HepG2 (cell line): ENCODE measurements at regions not wholly inside any gene's neighbourhood (a gene's known extent, or its start where the extent isn't known, plus 50 kb on each side); places are given as distances from the start of the nearest gene placed in this dataset.
A peak's percentile ranks its signal among the peaks of the same experiment; 100 is the strongest.

Source experiments
- ATAC-seq: fragments of 200-7000 bp; cut with Tn5 transposase; 3 replicates; pipeline ENCODE4 v1.9.1; 2020; ENCODE audit warnings: mild to moderate bottlenecking, moderate library complexity
- BruUV-seq: library from RNA; stranded (reverse); fragments of 400-500 nt; replicated peaks from 2 replicates; lab custom pipeline; 2021; lab: Mats Ljungman, UMichigan
- CTCF ChIA-PET: fragments of 300-600 bp; formaldehyde crosslinking; extraction: SDS; loops from one replicate; lab custom pipeline; 2021; ENCODE audit warnings: low total read pairs, inconsistent platforms, low intra/inter-chr PET ratio; lab: Yijun Ruan, JAX
- POLR2A ChIA-PET: fragments of 350-600 bp; sonication (Branson Sonifier 250); formaldehyde crosslinking; loops from one replicate; lab custom pipeline; 2020; ENCODE audit warnings: antibody characterized with exemption, inconsistent platforms; lab: Yijun Ruan, JAX
- DNase-seq: peaks from one replicate; pipeline ENCODE4 v3.0.0-alpha.2; 2015; ENCODE audit warnings: low spot score
- FAIRE-seq: peaks from 3 replicates; lab custom pipeline; 2011; peaks lifted over from hg19 to GRCh38; lab: Jason Lieb, UNC
- H2AFZ ChIP-seq: one replicate; pipeline ENCODE4 v1.6.1; 2011; ENCODE audit warnings: low read length, inconsistent platforms
- H3K27ac ChIP-seq: fragments of 300-600 bp; 3 replicates; pipeline ENCODE4 v1.8.0; 2011; ENCODE audit warnings: mixed run types, mild to moderate bottlenecking, mixed read lengths, low read length, inconsistent platforms; ENCODE audit not compliant: insufficient read depth; ENCODE audit errors: extremely low read length
- H3K27me3 ChIP-seq, 2 experiments: fragments of 200-600 bp in 1 of 2; 2 replicates in 1 of 2; 3 replicates in 1 of 2; pipeline versions ENCODE4 v1.6.0 to v1.8.0; 2011; ENCODE audit warnings: low read length in 2 of 2, mild to moderate bottlenecking in 2 of 2, moderate library complexity in 2 of 2, inconsistent platforms in 1 of 2; ENCODE audit not compliant: insufficient read depth in 2 of 2, control insufficient read depth in 1 of 2
- H3K36me3 ChIP-seq, 2 experiments: fragments of 200-600 bp in 1 of 2; replicated peaks in 1 of 2; 2 replicates in 1 of 2; 3 replicates in 1 of 2; pipeline versions ENCODE4 v1.5.1 to v1.8.0; 2011; ENCODE audit warnings: low read length in 2 of 2, inconsistent platforms in 1 of 2; ENCODE audit not compliant: insufficient read depth in 2 of 2, control insufficient read depth in 1 of 2
- H3K4me1 ChIP-seq: 2 replicates; pipeline ENCODE4 v1.5.1; 2012; ENCODE audit warnings: low read length, inconsistent platforms; ENCODE audit not compliant: insufficient read depth
- H3K4me2 ChIP-seq: 2 replicates; pipeline ENCODE4 v1.6.0; 2011; ENCODE audit warnings: low read depth, low read length, inconsistent platforms
- H3K4me3 ChIP-seq, 3 experiments: fragments of 200-600 bp in 1 of 3; sonication (generic), shearing (Covaris generic) in 1 of 3; replicated peaks in 1 of 3; 2 replicates each; pipeline ENCODE4 v1.5.1; 2011 to 2016; ENCODE audit warnings: low read length in 3 of 3, inconsistent platforms in 2 of 3, low read depth in 2 of 3, mild to moderate bottlenecking in 2 of 3, control low read depth in 1 of 3, mixed read lengths in 1 of 3; ENCODE audit not compliant: insufficient read depth in 1 of 3
- H3K79me2 ChIP-seq: one replicate; pipeline ENCODE4 v1.6.1; 2011; ENCODE audit warnings: low read length, inconsistent platforms; ENCODE audit not compliant: insufficient read depth
- H3K9ac ChIP-seq: 2 replicates; pipeline ENCODE4 v1.6.0; 2011; ENCODE audit warnings: mild to moderate bottlenecking, low read depth, low read length, inconsistent platforms; ENCODE audit not compliant: insufficient read depth
- H3K9me3 ChIP-seq: 2 replicates; pipeline ENCODE4 v1.5.1; 2012; ENCODE audit warnings: mild to moderate bottlenecking, low read length
- H4K20me1 ChIP-seq: 2 replicates; pipeline ENCODE4 v1.6.0; 2011; ENCODE audit warnings: inconsistent platforms, mild to moderate bottlenecking, low read length, moderate library complexity; ENCODE audit not compliant: insufficient read depth
- HNF4A ChIP-seq: sonication (generic); formaldehyde crosslinking; IDR thresholded peaks from 2 replicates; pipeline ENCODE4 v1.4.0; 2020; ENCODE audit warnings: missing genetic modification reagents
- ZFX ChIP-seq: sonication (generic); formaldehyde crosslinking; IDR thresholded peaks from 2 replicates; pipeline ENCODE4 v1.4.0; 2020; ENCODE audit warnings: mild to moderate bottlenecking, low read depth, missing genetic modification reagents, moderate library complexity
- ZMYM4 ChIP-seq: sonication (generic); formaldehyde crosslinking; IDR thresholded peaks from 2 replicates; pipeline ENCODE4 v1.8.1; 2023; ENCODE audit warnings: mild to moderate bottlenecking, missing genetic modification reagents
- ZNF430 ChIP-seq: sonication (generic); formaldehyde crosslinking; IDR thresholded peaks from 2 replicates; pipeline ENCODE4 v1.9.0; 2021; ENCODE audit warnings: mild to moderate bottlenecking, missing genetic modification reagents
- ZNF644 ChIP-seq: IDR thresholded peaks from 2 replicates; pipeline ENCODE4 v1.6.1; 2016; ENCODE audit warnings: low read depth
- WGBS: methylation state at CpG from one replicate; pipeline ENCODE4 v1.1.6; 2017; ENCODE audit warnings: low lambda C conversion rate; 5-methylcytosine and 5-hydroxymethylcytosine counted together
- in situ Hi-C: cut with HindIII; loops from 2 replicates; pipeline ENCODE4 v1.10.0; 2017; ENCODE audit warnings: low pct_unique_long_range_greater_than_20kb; ENCODE audit not compliant: extremely low pct_ligation_motif_present
- intact Hi-C: fragments of 100-400 bp; cut with micrococcal nuclease; formaldehyde crosslinking; loops from one replicate; pipeline ENCODE4 v1.10.0; 2022; ENCODE audit not compliant: unreplicated experiment
- TF ChIP-seq, protein P1 (sequence below): sonication (generic); formaldehyde crosslinking; conservative IDR thresholded peaks from 2 replicates; pipeline ENCODE4 v1.4.0; 2020; ENCODE audit warnings: mild to moderate bottlenecking, missing genetic modification reagents, moderate library complexity

DNA sequence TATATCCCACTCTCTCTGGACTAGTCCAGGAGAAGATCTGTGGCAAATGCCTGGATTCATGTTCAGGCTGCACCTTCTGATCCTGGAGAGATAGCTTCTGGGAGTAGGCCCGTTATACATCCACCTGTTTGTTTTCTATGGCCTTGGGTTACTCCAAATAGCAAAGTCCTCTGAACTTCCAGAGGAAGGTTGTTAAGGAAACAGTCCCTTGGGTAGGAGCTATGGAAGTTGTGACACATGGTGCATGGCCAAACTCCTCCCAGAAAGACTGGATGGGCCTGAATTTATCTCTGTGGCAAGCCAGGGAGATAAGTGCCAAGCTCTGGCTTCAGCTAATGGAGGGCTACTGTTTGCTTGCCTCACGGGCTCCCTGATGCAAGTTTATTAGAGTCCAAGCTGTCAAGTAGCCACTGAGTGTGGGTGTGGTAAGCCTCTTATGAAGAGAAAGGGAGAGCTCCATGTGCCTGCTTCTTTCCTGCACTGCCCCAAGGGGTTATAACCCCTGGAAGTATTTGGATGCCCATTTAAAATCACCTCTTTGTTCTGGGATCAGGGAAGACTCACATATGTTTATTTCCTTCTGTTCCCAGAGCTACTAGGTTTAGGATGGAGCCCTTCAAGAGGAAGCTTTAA, 328.7 kb upstream of the ATP11B start:
- WGBS, result 0% methylated on average over 2 of the region's 2 CpGs
- H3K36me3 ChIP-seq, result no peaks in the 10 kb centered on the region
- H3K9ac ChIP-seq, result no peak overlapping the region
- peak; percentile 97 for ATAC-seq
- peaks cover 14% of the 10 kb centered on the region for H3K4me1 ChIP-seq
- peak; percentile 49 for FAIRE-seq
- no peaks in the 10 kb centered on the region for H3K79me2 ChIP-seq
- POLR2A ChIA-PET, result no interaction called here
- no peaks in the 10 kb centered on the region for H3K9me3 ChIP-seq
- H4K20me1 ChIP-seq, result no peaks in the 10 kb centered on the region
- TF ChIP-seq ZNF644 (CRISPR knock-in tag) (peak; percentile 30; the same call in 1 of the 2 replicates), ZMYM4 (peak; percentile 18; the same call in 1 of the 2 replicates), HNF4A (peak; percentile 63), ZNF430 (CRISPR knock-in tag) (no peak), ZFX (CRISPR knock-in tag) (0 out of 2 replicates have a peak, but pooled peaks have one; percentile 16)
- TF ChIP-seq, protein P1, sequence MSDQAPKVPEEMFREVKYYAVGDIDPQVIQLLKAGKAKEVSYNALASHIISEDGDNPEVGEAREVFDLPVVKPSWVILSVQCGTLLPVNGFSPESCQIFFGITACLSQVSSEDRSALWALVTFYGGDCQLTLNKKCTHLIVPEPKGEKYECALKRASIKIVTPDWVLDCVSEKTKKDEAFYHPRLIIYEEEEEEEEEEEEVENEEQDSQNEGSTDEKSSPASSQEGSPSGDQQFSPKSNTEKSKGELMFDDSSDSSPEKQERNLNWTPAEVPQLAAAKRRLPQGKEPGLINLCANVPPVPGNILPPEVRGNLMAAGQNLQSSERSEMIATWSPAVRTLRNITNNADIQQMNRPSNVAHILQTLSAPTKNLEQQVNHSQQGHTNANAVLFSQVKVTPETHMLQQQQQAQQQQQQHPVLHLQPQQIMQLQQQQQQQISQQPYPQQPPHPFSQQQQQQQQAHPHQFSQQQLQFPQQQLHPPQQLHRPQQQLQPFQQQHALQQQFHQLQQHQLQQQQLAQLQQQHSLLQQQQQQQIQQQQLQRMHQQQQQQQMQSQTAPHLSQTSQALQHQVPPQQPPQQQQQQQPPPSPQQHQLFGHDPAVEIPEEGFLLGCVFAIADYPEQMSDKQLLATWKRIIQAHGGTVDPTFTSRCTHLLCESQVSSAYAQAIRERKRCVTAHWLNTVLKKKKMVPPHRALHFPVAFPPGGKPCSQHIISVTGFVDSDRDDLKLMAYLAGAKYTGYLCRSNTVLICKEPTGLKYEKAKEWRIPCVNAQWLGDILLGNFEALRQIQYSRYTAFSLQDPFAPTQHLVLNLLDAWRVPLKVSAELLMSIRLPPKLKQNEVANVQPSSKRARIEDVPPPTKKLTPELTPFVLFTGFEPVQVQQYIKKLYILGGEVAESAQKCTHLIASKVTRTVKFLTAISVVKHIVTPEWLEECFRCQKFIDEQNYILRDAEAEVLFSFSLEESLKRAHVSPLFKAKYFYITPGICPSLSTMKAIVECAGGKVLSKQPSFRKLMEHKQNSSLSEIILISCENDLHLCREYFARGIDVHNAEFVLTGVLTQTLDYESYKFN (CRISPR knock-in tag), result peak; percentile 15; the same call in 1 of the 2 replicates
- TF ChIP-seq, all 625 proteins: peak for 5
- CTCF ChIA-PET, result no interaction called here
- no peak overlapping the region for H3K4me2 ChIP-seq
- H2AFZ ChIP-seq, result no peak overlapping the region
- H3K27me3 ChIP-seq, result no peaks in the 10 kb centered on the region
- BruUV-seq, result no TSS peak
- in situ Hi-C loops, result no loop called here
- H3K4me3 ChIP-seq, result no peak overlapping the region
- peak; percentile 25 for DNase-seq
- intact Hi-C loops, result no loop called here
- no peak overlapping the region for H3K27ac ChIP-seq
